ENCODE measurements at regions not wholly inside any gene's neighbourhood (a gene's known extent, or its start where the extent isn't known, plus 50 kb on each side); places are given as distances from the start of the nearest gene placed in this dataset.

DNA sequence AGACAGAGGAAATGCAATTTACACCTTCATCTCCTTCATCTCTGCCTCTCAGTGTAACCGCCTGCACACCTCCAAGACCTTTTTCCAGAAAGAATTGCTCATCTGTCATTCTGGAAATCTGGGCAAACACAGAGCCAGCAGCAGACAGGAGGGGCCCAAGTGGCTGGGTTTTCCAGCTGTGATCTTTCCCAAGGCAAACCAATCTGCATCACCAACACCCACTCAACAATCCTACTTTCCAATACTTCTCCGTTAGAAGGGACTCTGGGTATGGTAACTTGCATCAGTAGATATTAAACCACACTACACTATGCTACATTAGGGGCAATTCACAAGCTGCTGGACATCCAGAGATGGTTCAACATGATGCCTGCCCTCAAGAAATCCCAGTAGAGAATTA, 781.8 kb upstream of the AUTS2 start:
- TF ChIP-seq, protein P1, sequence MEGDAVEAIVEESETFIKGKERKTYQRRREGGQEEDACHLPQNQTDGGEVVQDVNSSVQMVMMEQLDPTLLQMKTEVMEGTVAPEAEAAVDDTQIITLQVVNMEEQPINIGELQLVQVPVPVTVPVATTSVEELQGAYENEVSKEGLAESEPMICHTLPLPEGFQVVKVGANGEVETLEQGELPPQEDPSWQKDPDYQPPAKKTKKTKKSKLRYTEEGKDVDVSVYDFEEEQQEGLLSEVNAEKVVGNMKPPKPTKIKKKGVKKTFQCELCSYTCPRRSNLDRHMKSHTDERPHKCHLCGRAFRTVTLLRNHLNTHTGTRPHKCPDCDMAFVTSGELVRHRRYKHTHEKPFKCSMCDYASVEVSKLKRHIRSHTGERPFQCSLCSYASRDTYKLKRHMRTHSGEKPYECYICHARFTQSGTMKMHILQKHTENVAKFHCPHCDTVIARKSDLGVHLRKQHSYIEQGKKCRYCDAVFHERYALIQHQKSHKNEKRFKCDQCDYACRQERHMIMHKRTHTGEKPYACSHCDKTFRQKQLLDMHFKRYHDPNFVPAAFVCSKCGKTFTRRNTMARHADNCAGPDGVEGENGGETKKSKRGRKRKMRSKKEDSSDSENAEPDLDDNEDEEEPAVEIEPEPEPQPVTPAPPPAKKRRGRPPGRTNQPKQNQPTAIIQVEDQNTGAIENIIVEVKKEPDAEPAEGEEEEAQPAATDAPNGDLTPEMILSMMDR (IDR thresholded peaks at IDR 0.05; ENCODE audit: low read depth, low read length, poor library complexity, severe bottlenecking), result no peak
- TF ChIP-seq EZH2phosphoT487 (IDR thresholded peaks at IDR 0.05; ENCODE audit: borderline replicate concordance, low read length), result no peak

Measured in DOHH2 (cell line).